IMR-90 (cell line): ENCODE measurements at regions not wholly inside any gene's neighbourhood (a gene's known extent, or its start where the extent isn't known, plus 50 kb on each side); places are given as distances from the start of the nearest gene placed in this dataset.

Source experiments
- ATAC-seq: fragments of 200-7000 bp; cut with Tn5 transposase; 2 replicates; pipeline ENCODE4 v1.9.1; 2020; ENCODE audit warnings: low read depth, mild to moderate bottlenecking, moderate library complexity
- BruUV-seq: library from RNA; stranded (reverse); fragments of 400-500 nt; replicated peaks from 2 replicates; lab custom pipeline; 2021; lab: Mats Ljungman, UMichigan
- CTCF ChIA-PET: fragments of 300-600 bp; formaldehyde crosslinking; extraction: SDS; loops from one replicate; lab custom pipeline; 2021; ENCODE audit warnings: antibody characterized with exemption; lab: Yijun Ruan, JAX
- POLR2A ChIA-PET: fragments of 300-600 bp; sonication (Branson Sonifier 250); formaldehyde crosslinking; loops from one replicate; lab custom pipeline; 2022; ENCODE audit warnings: antibody characterized with exemption; ENCODE audit not compliant: unreplicated experiment; lab: Charles Lee
- DNase-seq: peaks from one replicate; pipeline ENCODE4 v3.0.0; 2013
- H2AFZ ChIP-seq: replicated peaks from 2 replicates; pipeline ENCODE3; 2013; ENCODE audit warnings: low read length, mild to moderate bottlenecking; ENCODE audit not compliant: poor library complexity
- H2AK5ac ChIP-seq: 2 replicates; pipeline ENCODE4 v1.6.1; 2013; ENCODE audit warnings: low read depth, low read length, inconsistent platforms
- H2AK9ac ChIP-seq: replicated peaks from 2 replicates; pipeline ENCODE3; 2013; ENCODE audit warnings: mild to moderate bottlenecking, low read depth, low read length, moderate library complexity; ENCODE audit not compliant: poor library complexity
- H2BK120ac ChIP-seq: 2 replicates; pipeline ENCODE4 v1.6.1; 2013; ENCODE audit warnings: low read depth, low read length, inconsistent platforms
- H2BK15ac ChIP-seq: 3 replicates; pipeline ENCODE4 v1.6.1; 2013; ENCODE audit warnings: low read depth, low read length, inconsistent platforms
- H2BK20ac ChIP-seq: 2 replicates; pipeline ENCODE4 v1.6.1; 2013; ENCODE audit warnings: low read depth, mild to moderate bottlenecking, inconsistent platforms, low read length, moderate library complexity
- H2BK5ac ChIP-seq: 2 replicates; pipeline ENCODE4 v1.6.1; 2013; ENCODE audit warnings: mild to moderate bottlenecking, low read depth, low read length, inconsistent platforms; ENCODE audit not compliant: poor library complexity, severe bottlenecking
- H3K14ac ChIP-seq: replicated peaks from 2 replicates; pipeline ENCODE4 v1.6.1; 2013; ENCODE audit warnings: low read depth, low read length, inconsistent platforms
- H3K18ac ChIP-seq: 2 replicates; pipeline ENCODE4 v1.6.1; 2013; ENCODE audit warnings: low read depth, low read length, control low read depth
- H3K23ac ChIP-seq: 2 replicates; pipeline ENCODE4 v1.6.1; 2013; ENCODE audit warnings: low read depth, low read length, inconsistent platforms
- H3K27ac ChIP-seq: 2 replicates; pipeline ENCODE4 v1.5.1; 2013; ENCODE audit warnings: mild to moderate bottlenecking, control low read depth, low read length; ENCODE audit not compliant: insufficient read depth
- H3K27me3 ChIP-seq: 2 replicates; pipeline ENCODE4 v1.6.1; 2013; ENCODE audit warnings: low read length; ENCODE audit not compliant: control insufficient read depth, insufficient read depth
- H3K36me3 ChIP-seq: 2 replicates; pipeline ENCODE4 v1.6.1; 2013; ENCODE audit warnings: low read length, mixed read lengths; ENCODE audit not compliant: control insufficient read depth, insufficient read depth
- H3K4ac ChIP-seq: 2 replicates; pipeline ENCODE4 v1.6.1; 2013; ENCODE audit warnings: low read depth, low read length, inconsistent platforms
- H3K4me1 ChIP-seq: 2 replicates; pipeline ENCODE4 v1.6.1; 2013; ENCODE audit warnings: low read length, mixed read lengths; ENCODE audit not compliant: control insufficient read depth, insufficient read depth
- H3K4me2 ChIP-seq: 2 replicates; pipeline ENCODE4 v1.6.1; 2013; ENCODE audit warnings: low read depth, mild to moderate bottlenecking, control low read depth, low read length, moderate library complexity
- H3K4me3 ChIP-seq: 2 replicates; pipeline ENCODE4 v1.5.1; 2013; ENCODE audit warnings: low read depth, mild to moderate bottlenecking, control low read depth, low read length, moderate library complexity; ENCODE audit not compliant: insufficient read depth
- H3K56ac ChIP-seq: 2 replicates; pipeline ENCODE4 v1.6.1; 2013; ENCODE audit warnings: low read length, inconsistent platforms; ENCODE audit not compliant: insufficient read depth; ENCODE audit errors: extremely low read depth
- H3K79me1 ChIP-seq, 2 experiments: 2 replicates each; pipeline ENCODE4 v1.6.1; 2013; ENCODE audit warnings: low read length in 2 of 2, inconsistent platforms in 1 of 2, low read depth in 1 of 2
- H3K9ac ChIP-seq: 2 replicates; pipeline ENCODE4 v1.6.1; 2013; ENCODE audit warnings: low read depth, low read length, control low read depth
- H3K9me1 ChIP-seq: 2 replicates; pipeline ENCODE4 v1.6.1; 2013; ENCODE audit warnings: low read length, inconsistent platforms; ENCODE audit not compliant: insufficient read depth
- H3K9me3 ChIP-seq: 2 replicates; pipeline ENCODE4 v1.6.1; 2013; ENCODE audit warnings: low read length; ENCODE audit not compliant: control insufficient read depth, insufficient read depth
- H4K20me1 ChIP-seq: 2 replicates; pipeline ENCODE4 v1.6.1; 2013; ENCODE audit warnings: low read length, inconsistent platforms; ENCODE audit not compliant: insufficient read depth
- H4K5ac ChIP-seq: 2 replicates; pipeline ENCODE4 v1.6.1; 2013; ENCODE audit warnings: mild to moderate bottlenecking, low read depth, low read length, control low read depth
- H4K8ac ChIP-seq, 2 experiments: 2 replicates each; pipeline ENCODE4 v1.6.1; 2013; ENCODE audit warnings: low read depth in 2 of 2, low read length in 2 of 2, control low read depth in 1 of 2, inconsistent platforms in 1 of 2
- H4K91ac ChIP-seq: 2 replicates; pipeline ENCODE4 v1.6.1; 2013; ENCODE audit warnings: low read depth, low read length, inconsistent platforms; ENCODE audit not compliant: insufficient read depth
- BHLHE40 ChIP-seq: fragments of 150-350 bp; IDR thresholded peaks from 2 replicates; pipeline ENCODE4 v1.6.1; 2016; ENCODE audit warnings: mild to moderate bottlenecking, low read depth, low read length
- CHD1 ChIP-seq: IDR thresholded peaks from 2 replicates; pipeline ENCODE4 v1.6.1; 2012; ENCODE audit warnings: low read depth, low read length, improper control_type of control experiment
- NFE2L2 ChIP-seq: fragments of 150-350 bp; IDR thresholded peaks from 2 replicates; pipeline ENCODE4 v1.6.1; 2016; ENCODE audit warnings: low read depth, mild to moderate bottlenecking, low read length
- POLR2A ChIP-seq: IDR thresholded peaks from 2 replicates; pipeline ENCODE4 v1.6.1; 2012; ENCODE audit warnings: mild to moderate bottlenecking, low read depth, low read length
- RCOR1 ChIP-seq: IDR thresholded peaks from 2 replicates; pipeline ENCODE4 v1.6.1; 2012; ENCODE audit warnings: mild to moderate bottlenecking, low read length, improper control_type of control experiment; ENCODE audit not compliant: insufficient replicate concordance
- WGBS, 2 experiments: methylation state at CpG; one replicate each; pipeline versions ENCODE4 v1.1.5 to v1.1.7; 2013; ENCODE audit warnings: missing lambda C conversion rate in 2 of 2; ENCODE audit not compliant: insufficient read length in 1 of 2; ENCODE audit errors: extremely low coverage in 2 of 2; 5-methylcytosine and 5-hydroxymethylcytosine counted together
- dilution Hi-C: fragments of 300-500 bp; cut with HindIII; formaldehyde crosslinking; loops from one replicate; pipeline ENCODE4 v1.14.3; 2018; ENCODE audit warnings: low sequenced_read_pairs; ENCODE audit not compliant: unreplicated experiment
- in situ Hi-C: fragments of 300-500 bp; cut with MboI; formaldehyde crosslinking; loops from 3 replicates; pipeline ENCODE4 v1.14.3; 2019; ENCODE audit warnings: low sequenced_read_pairs, inconsistent platforms, mixed read lengths
- intact Hi-C: fragments of 100-400 bp; cut with micrococcal nuclease; formaldehyde crosslinking; loops from 2 replicates; pipeline ENCODE4 v1.10.0; 2022

- H2BK120ac ChIP-seq, result no peak overlapping the region
- H2BK5ac ChIP-seq, result no peak overlapping the region
- H3K27me3 ChIP-seq, result no peaks in the 10 kb centered on the region; the same call in 1 of the 2 replicates
- no peak overlapping the region for H2AFZ ChIP-seq
- no peak overlapping the region for H4K5ac ChIP-seq
- ATAC-seq (no peak), DNase-seq (no peak)
- in situ Hi-C loops, result loop anchor here (10.0 kb wide), 2 partner anchors 824 to 914 kb away; no protein-coding TSS in a partner anchor
- no peaks in the 10 kb centered on the region for H3K9me3 ChIP-seq
- H4K8ac ChIP-seq, result no peak overlapping the region
- CTCF ChIA-PET, result interaction anchor here (0.8 kb wide), 1 partner anchor 824 kb away, joined by 3 read pairs; no protein-coding TSS in a partner anchor
- no peak overlapping the region for H2BK15ac ChIP-seq
- no peak overlapping the region for H3K4me3 ChIP-seq
- H2AK9ac ChIP-seq, result no peak overlapping the region
- BruUV-seq, result no TSS peak
- H3K23ac ChIP-seq, result no peak overlapping the region
- no peak overlapping the region for H3K14ac ChIP-seq
- no peak overlapping the region for H3K4me2 ChIP-seq
- POLR2A ChIA-PET, result no interaction called here
- 83% methylated on average over 2 of the region's 7 CpGs; no CpG with 5 or more reads in 1 of the 2 experiments for WGBS, 2 experiments
- no peak overlapping the region for H4K91ac ChIP-seq
- intact Hi-C loops, result no loop called here
- H3K36me3 ChIP-seq, result no peaks in the 10 kb centered on the region
- no peak overlapping the region for H3K4ac ChIP-seq
- no peak overlapping the region for H3K18ac ChIP-seq
- no peak overlapping the region for H2AK5ac ChIP-seq
- no peaks in the 10 kb centered on the region for H3K79me1 ChIP-seq
- no peak overlapping the region for H3K56ac ChIP-seq
- no peak overlapping the region for H3K9ac ChIP-seq
- no peak overlapping the region for H2BK20ac ChIP-seq
- no peaks in the 10 kb centered on the region for H3K4me1 ChIP-seq
- no peak overlapping the region for H3K27ac ChIP-seq
- no peak for TF ChIP-seq POLR2A
- no peak for TF ChIP-seq RCOR1
- TF ChIP-seq NFE2L2, result no peak
- no peak for TF ChIP-seq CHD1
- TF ChIP-seq BHLHE40, result no peak
- H3K9me1 ChIP-seq, result no peaks in the 10 kb centered on the region
- dilution Hi-C loops, result no loop called here
- no peaks in the 10 kb centered on the region for H4K20me1 ChIP-seq
Observed at GRCh38 chr3:157610876-157611535, 107.8 kb upstream of the VEPH1 start.
